HG03354 (cell line): ENCODE measurements at regions not wholly inside any gene's neighbourhood (a gene's known extent, or its start where the extent isn't known, plus 50 kb on each side); places are given as distances from the start of the nearest gene placed in this dataset.

Experiments used
- ATAC-seq: cut with Tn5 transposase; IDR thresholded peaks from one replicate; pipeline ENCODE4 v1.9.1; 2021; ENCODE audit warnings: mild to moderate bottlenecking; ENCODE audit not compliant: unreplicated experiment, poor library complexity, severe bottlenecking

DNA sequence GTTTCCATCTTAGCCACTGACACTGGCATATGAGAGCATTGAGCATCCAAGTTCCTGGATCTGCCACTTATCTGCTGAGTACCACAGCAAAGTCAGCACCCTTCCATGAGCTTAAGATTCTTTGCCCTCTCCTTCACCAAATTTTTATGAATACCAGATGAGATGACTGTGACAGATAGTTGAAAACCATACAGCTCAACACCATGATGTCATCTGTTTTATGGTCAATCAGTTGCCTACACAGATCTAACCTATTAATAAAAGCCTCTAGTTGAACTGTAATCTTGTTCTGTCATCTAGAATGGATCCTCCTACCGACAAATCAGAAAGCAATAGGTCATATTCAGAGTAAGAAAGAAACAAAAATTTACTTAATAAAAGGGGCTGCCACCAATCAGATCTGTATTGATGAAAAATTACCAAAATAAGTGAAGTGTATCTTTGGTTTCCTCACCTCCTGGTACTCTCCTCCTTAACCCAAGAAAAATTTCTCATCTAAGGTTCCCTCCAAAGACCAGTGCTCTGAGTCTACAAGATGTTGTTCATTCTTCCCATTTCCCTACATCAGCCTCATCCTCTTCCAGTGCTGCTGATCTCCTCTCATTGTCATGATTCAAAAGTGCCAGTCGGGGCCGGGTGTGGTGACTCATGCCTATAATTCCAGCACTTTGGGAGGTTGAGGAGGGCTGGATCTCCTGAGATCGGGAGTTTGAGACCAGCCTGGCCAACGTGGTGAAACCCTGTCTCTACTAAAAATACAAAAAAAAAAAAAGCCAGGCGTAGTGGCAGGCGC, 138.8 kb upstream of the CTTNBP2NL start:
- ATAC-seq, result no peak

DNA sequence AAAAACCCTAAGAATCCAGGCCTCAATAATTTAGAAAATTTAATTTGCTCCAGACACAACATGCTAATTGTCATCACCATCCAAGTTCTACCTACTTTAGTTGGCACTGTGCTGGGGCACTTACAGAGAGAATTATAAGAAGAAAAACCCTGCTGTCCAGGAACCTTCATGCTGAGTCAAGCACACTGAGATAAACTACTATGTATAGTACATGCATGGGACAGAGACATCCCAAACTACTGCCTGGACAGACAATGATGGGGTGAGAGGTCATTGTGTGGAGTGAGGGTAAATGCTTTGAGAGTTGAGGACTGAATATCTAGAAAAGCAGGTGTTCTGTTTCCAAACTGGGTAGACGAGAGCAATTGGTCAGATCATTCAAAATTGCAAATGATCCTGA, 135.3 kb upstream of the CTTNBP2NL start:
- ATAC-seq, result no peak

DNA sequence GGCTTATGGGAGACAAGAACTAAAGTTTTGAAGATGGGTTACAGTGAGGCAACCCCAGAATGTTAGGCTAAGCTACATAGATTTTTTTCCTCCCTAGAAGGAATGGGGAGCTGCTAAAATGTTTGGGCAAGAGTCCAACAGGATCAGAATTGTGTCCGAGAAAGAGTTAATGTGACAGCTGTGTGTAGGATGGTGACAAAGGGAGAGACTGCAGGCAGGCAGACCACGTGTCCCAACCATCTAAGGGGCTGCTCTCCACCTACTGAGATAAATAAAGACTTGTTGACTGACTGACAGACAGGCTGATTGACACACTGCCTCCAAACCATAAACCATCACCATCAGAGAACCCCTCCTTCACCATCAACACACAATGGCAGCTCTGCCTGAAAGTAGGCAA, 133.7 kb upstream of the CTTNBP2NL start:
- no peak for ATAC-seq

DNA sequence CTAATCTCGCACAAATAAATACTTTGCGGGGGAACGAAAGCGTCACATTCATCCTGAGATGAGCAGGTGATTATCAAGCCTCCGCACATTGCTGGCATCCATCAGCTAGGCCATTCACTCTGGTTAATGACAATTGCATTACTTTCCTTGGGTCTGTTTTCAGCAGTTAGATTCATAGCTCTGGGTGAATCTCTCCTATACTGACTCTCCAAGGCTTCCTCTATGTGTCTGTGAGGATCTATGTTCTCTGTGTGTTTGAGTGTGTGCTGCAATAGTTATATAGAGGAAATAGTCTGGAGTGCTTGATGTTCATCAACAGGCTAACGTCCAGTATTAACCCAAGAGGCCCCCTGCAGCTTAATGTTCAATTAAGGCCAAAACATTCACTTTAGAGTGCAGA, 133.0 kb upstream of the CTTNBP2NL start:
- no peak for ATAC-seq

DNA sequence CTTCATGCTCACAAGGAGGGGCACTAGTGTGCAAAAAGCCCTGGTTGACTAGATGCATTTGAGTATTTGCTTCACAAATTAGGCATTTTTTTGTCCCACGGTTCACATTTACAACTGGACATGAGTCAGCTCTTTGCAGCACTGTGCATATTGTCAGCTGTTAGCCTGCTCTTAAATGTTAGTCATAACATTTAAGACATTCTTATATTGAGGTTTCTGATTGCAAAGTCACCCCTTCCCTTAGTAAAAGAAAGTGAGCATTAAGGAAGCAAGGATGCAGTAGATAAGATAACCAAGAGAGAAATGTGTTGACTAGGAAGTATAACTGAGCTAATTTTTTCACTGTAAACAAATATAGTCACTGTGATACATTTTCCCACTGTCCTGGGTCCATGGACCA, 132.6 kb upstream of the CTTNBP2NL start:
- ATAC-seq, result no peak

DNA sequence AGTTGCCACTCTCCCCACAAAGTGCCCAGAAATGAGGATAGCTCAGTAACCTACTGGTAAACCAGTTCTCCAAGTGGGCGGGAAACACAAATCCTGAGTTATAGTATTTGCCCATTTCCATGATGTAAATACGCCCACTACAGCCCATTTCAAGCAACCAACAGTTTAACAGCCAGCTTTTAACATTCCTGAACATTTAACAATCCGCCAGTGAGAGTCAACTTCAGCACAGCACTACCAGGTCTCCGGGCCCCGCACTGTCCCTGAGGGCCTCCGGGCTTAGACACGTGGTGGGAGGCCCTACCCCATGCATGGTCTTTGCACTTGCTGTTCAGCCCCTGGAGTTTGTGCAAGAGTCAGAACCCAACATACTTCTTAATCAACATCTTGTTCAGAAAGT, 132.0 kb upstream of the CTTNBP2NL start:
- ATAC-seq, result no peak

DNA sequence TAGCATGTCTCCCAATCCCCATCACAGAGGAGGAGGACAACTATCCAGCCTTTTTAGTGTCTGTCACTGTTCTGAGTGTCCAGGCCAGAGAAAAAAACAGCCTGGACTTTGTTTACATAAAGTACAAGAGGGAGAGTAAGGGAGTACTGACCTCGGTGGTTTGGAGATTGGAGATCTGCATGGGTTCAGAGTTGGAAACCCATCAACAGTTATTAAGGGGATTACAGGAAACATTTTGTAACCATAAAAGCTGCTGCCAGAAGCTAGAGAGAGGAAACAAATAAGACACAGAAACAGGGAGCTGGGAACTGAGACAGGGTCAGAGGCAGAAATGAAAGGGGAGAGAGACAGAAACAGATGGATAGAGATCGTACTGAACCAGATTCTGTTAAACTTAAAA, 131.5 kb upstream of the CTTNBP2NL start:
- no peak for ATAC-seq

DNA sequence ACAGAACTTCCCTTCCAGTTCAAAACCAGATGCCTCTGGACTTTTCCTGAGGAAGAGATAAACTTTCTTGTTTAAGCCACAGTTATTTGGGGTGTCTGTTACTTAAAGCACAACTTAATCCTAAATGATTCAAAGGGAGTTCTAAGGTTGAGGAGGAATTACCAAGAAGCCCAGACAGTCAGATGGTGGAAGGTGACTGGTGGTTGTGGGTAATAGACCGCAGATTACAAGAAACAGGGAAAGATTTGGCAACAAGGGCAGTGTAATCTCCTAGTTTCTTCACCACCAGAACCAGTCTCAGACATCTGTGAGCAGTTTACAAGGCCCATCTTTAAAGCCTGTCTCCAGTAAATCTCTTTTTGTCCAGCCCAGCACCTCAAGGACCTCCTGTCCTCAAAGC, 130.1 kb upstream of the CTTNBP2NL start:
- ATAC-seq, result no peak

DNA sequence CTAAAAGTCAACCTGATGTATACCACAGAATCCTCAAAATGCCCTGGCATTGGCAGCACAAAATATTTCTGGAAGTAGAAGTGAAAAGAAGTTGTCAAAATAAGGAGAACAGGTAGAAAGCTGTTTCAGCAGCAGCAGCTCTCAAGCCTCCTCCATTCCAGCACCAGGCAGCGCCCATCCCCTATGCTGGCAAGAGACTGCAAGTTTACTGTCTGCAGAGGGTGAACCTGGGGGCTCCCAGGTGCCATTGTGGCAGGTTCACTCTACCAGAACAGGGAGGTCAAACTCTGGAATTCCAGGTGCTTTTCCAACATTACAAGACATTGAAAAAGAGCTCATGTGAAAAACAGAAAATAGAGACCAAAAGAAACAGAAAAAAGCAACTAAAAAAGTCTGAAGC, 128.8 kb upstream of the CTTNBP2NL start:
- ATAC-seq, result no peak

DNA sequence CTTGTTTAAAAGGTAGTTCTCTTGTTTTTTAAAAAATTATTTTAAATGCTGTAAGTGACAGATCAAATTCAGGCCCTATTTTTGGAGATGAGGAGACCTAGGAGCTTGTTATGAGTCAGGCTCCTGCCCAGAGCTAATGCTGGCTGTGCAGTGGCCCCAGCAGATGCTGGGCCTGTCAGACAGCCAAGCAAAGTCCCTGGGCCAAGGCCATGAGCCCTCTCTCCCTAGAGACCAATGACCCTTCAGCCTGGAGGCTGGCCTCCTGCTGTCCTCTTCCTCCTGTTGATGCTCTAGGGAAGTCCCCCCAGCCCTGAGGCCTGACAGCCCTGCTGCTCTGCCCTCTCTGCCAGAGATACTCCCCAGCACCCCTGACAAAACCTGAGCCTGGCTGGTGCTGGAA, 128.1 kb upstream of the CTTNBP2NL start:
- no peak for ATAC-seq

DNA sequence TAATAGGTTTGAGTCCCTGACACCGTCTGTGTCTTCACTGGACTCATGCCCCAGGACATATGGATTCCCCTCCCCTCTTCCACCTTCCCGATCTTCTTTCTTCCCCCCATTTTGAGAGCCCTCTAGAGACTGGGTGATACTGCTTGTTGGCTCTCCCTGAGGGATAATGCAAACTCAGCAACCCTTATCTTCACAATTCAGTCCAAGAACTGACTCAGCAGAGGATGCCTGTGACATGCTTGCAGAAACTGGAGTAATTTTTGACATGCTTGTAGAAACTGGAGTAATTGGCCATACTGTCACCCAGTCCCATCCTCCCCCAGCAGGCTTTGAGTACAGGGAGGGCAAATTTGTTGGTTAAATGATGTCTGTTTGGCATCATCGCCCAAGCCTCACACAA, 127.6 kb upstream of the CTTNBP2NL start:
- ATAC-seq, result no peak

DNA sequence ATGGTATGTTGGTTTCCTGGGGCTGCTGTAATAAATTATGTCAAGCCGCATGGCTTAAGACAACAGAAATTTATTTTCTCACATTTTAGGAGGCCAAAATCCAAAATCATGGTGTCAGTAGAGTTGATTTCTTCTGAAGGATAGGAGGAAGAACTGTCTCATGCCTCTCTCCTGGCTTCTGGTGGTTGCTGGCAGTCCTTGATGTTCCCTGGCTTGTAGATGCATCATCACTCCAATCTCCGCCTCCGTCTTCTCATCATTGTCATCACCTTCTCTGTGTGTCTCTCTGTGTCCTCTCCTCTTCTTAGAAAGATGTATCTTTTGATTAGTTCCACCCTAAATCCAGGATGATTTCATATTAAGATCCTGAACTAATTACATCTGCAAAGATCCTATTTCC, 124.7 kb upstream of the CTTNBP2NL start:
- no peak for ATAC-seq

DNA sequence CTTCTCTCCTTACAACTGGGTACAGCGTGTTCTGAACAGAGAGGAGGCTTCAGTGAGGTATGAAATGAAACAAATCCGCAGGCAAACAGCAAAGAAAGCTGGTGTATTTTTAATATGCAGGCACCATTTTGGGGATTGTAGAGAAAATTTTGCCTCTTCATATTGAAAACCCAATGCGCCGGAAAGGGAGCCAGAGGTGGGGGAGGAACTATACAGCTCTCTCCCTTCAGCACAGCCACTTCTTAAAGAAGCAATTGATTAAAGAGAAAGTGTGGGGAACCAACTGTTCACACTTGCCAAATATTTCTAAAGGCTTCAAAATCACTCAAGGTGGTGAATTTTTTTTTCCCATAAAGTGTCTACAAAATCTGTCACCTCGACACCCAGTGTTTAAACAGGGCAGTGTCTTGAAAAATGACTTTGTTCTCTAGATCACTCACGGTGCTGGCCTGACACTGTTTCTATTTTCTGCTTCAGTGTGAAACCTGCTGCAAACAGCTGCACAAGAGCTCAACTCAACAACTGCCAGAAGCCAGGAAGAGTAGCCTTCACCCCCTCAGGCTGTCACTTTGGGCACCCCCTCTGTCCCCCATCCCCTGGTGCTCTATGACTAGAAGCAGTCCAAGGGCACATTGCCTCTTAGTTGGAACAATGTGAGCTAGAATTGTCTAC, 123.8 kb upstream of the CTTNBP2NL start:
- ATAC-seq, result no peak

DNA sequence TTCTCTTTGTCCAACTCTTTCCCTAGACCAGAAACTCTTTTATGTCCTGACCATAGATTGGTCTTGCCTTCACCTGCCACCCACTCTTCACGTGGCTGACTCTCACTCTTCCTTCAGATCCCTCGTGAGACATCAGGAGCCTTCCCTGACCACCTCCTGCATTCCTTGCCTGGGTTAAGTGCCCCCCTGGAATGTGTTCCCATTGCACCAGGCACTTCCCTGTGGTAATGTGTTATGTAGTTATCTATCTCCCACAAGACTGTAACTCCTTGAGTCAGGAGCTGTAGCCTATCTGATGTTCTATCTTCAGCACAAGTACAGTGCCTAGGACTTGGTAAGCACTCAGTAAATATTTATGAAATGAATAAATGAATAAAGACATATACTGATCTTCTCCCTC, 111.2 kb upstream of the CTTNBP2NL start:
- ATAC-seq, result no peak

DNA sequence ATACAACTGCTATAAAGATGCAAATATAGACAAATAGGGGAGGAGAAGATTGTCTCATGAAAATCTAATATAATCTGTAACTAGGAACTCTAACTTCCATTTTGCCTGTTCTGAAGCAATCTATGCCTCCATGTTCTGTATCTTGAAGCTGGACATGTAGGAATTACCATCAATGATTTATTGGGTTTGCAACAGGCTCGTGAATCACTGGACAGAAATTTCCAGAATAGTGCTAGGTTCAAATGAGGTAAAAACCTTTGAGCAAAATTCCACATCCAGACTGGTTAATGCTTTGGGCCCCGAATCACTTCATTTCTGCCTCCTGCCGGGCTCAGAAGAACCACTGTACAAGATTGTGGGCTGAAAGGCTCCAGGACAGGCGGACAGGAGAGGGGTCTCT, 110.7 kb upstream of the CTTNBP2NL start:
- no peak for ATAC-seq

DNA sequence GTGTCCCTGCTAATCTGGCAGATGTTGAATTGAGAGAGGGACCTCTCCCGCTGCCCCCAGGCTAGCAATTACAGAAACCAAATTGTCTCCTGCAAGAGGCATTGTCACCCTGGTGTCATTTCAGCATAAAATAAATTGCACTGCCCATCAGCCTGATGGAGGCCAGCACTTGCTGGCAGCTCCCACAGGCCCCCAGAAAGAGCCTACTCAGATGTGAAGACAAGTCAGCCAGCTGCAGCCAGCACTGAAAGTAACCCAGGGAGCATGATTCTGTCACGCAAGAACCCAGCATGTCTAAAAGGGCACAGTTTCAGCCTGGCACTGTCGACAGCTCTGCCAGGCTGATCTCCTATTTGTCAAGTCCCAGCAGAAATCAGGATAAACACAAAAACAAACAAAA, 110.3 kb upstream of the CTTNBP2NL start:
- no peak for ATAC-seq

DNA sequence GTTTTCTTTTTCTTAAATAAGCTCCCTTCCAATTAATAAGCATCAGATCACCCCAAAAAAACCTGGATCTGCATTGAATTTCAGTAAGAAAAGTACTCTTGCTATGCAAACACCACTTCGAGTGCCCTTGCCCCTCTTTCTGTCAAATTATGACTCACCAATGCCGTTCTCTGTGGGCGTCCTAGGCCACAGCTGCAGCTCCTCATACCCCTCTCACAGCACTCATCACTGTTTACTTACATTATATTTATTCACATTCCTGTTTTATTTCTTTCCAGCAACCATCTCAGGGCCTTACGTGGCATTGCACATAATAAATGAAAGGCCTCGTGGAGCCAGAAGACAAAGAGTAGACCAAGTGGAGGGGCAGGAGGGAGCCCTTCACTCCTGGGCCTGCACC, 99.1 kb upstream of the CTTNBP2NL start:
- ATAC-seq, result no peak

DNA sequence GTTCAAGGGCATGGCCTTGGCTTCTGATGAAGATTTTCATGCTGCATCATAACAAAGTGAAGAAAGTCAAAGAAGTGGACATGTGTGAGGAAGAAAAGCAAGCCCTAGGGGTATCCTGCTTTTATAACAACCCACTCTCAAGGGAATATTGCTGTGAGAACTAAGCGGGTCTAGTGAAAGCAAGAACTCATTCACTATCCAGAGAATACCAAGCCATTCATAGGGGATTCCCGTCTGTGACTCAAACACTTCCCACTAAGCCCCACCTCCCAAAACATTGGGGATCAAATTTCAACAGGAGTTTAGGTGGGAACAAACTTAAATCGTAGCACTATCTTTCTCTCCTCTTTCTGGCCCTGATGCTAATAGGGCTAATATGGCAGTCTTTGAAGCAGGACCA, 98.5 kb upstream of the CTTNBP2NL start:
- no peak for ATAC-seq

DNA sequence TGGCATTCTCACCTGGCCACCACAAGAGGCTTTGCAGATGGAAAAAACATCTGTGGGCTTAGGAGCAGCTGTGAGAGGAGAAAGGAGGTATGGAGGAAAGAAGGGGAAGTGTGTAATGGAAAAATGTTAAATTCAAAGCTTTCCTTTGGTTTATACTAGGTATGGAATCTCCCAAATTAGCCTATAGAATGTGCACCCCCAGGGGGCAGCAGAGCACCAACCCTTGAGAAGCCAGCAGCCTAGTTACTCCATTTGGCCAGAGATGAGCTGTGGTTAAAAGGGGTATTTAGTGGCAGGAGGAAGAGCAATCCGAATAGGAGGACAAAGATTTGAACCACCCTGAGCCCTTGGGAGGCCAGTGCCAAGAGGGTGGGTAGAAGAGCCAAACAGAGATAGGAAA, 97.5 kb upstream of the CTTNBP2NL start:
- no peak for ATAC-seq

DNA sequence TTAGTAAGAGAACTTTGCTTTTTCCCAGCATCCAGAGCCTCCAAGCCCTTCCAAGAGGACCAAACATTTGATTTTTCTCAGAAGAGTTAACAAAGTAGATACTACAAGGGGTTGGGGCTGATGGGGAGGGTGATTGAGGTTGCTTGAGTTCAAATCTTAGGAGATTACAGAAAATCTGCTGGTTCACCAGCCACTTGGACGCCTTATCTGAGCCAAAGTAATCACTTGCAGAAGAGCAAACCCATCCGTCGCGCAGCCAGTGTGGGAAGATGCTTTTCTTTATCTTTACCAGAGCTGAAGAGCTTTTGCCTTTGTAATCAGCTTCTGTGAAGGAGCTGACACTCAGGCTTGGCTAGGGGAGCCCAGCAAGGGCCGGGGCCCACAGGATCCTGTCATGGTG, 91.9 kb upstream of the CTTNBP2NL start:
- no peak for ATAC-seq

DNA sequence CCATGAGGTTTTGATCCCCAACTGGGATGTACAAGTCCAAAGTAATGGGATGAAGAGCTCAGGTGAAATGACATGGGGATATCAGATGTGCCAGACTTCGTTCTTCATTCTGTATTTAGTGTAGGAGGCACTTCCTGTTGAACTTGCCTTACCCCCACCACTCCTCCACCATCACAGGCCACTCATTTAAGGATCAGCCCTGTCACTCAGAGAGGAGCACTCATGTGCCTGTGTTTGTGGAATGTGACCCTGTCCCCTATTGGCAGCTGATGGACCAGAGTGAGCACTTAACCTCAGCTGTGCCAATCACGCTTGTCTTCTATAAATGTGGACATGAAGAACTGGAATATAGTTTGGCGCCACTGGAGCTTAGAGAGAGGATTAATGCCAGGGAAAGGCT, 91.4 kb upstream of the CTTNBP2NL start:
- ATAC-seq, result no peak
